ENCODE measurements at regions not wholly inside any gene's neighbourhood (a gene's known extent, or its start where the extent isn't known, plus 50 kb on each side); places are given as distances from the start of the nearest gene placed in this dataset.

- no peak for TF ChIP-seq SETDB1 (IDR thresholded peaks at IDR 0.05; ENCODE audit: low read length)
- no peak for TF ChIP-seq NFIX (CRISPR knock-in tag; IDR thresholded peaks at IDR 0.05; ENCODE audit: low read depth)
- TF ChIP-seq REST (IDR thresholded peaks at IDR 0.05; ENCODE audit: borderline replicate concordance): no peak
- TF ChIP-seq REST (CRISPR knock-in tag; IDR thresholded peaks at IDR 0.05; ENCODE audit: low read depth): no peak
- no peak for TF ChIP-seq ZNF830 (CRISPR knock-in tag; IDR thresholded peaks at IDR 0.05)
- no peak for TF ChIP-seq CEBPB (tag; IDR thresholded peaks at IDR 0.05)
Measured at GRCh38 chrX:143115466-143115865, 89.7 kb downstream of the SPANXN4 start.
